A549 (cell line): ENCODE measurements at regions not wholly inside any gene's neighbourhood (a gene's known extent, or its start where the extent isn't known, plus 50 kb on each side); places are given as distances from the start of the nearest gene placed in this dataset.

Experiments used
- ATAC-seq, 2 experiments: fragments of 200-7000 bp in 1 of 2; fragments of >200 bp in 1 of 2; cut with Nextera tagmentation in 1 of 2; cut with Tn5 transposase in 1 of 2; 3 replicates each; pipeline versions ENCODE4 v1.8.0 to v1.9.1; 2018 to 2020; ENCODE audit warnings: mild to moderate bottlenecking in 1 of 2, moderate library complexity in 1 of 2
- CTCF ChIA-PET: fragments of 300-600 bp; sonication (Branson Sonifier 250); formaldehyde crosslinking; extraction: SDS; loops from one replicate; lab custom pipeline; 2021; ENCODE audit warnings: antibody characterized with exemption, inconsistent platforms; lab: Yijun Ruan, JAX
- POLR2A ChIA-PET: fragments of 350-600 bp; formaldehyde crosslinking; extraction: SDS; loops from one replicate; lab custom pipeline; 2021; ENCODE audit warnings: antibody characterized with exemption, inconsistent platforms; lab: Yijun Ruan, JAX
- DNase-seq, 2 experiments: peaks; one replicate each; pipeline versions ENCODE4 v3.0.0 to v3.0.0-alpha.2; 2011 to 2016; ENCODE audit warnings: low read depth in 1 of 2, low spot score in 1 of 2
- FAIRE-seq: peaks from 2 replicates; lab custom pipeline; 2011; peaks lifted over from hg19 to GRCh38; lab: Jason Lieb, UNC
- H3K27ac ChIP-seq, 2 experiments: fragments of >200 bp; sonication (Bioruptor Twin); formaldehyde crosslinking; 3 replicates each; pipeline ENCODE4 v1.5.1; 2016 to 2017
- H3K4me1 ChIP-seq: fragments of >200 bp; sonication (Bioruptor Twin); formaldehyde crosslinking; 3 replicates; pipeline ENCODE4 v1.6.1; 2016
- H3K4me2 ChIP-seq: fragments of >200 bp; sonication (Bioruptor Twin); formaldehyde crosslinking; 3 replicates; pipeline ENCODE4 v1.6.1; 2016
- H3K4me3 ChIP-seq: fragments of >200 bp; sonication (Bioruptor Twin); formaldehyde crosslinking; 3 replicates; pipeline ENCODE4 v1.5.1; 2016
- H3K9me3 ChIP-seq: fragments of >200 bp; sonication (Bioruptor Twin); formaldehyde crosslinking; 3 replicates; pipeline ENCODE4 v1.6.1; 2016
- ATOH8 ChIP-seq: fragments of 250-450 bp; sonication (Bioruptor Pico); IDR thresholded peaks from 2 replicates; pipeline ENCODE4 v1.5.0; 2020; ENCODE audit warnings: low read depth, mild to moderate bottlenecking, moderate library complexity
- BHLHE40 ChIP-seq: IDR thresholded peaks from 2 replicates; pipeline ENCODE4 v1.6.1; 2012; ENCODE audit warnings: low read depth, low read length, inconsistent platforms
- E2F6 ChIP-seq: IDR thresholded peaks from 2 replicates; pipeline ENCODE4 v1.6.1; 2012; ENCODE audit warnings: low read depth, borderline replicate concordance
- ESRRA ChIP-seq: fragments of 150-350 bp; IDR thresholded peaks from 2 replicates; pipeline ENCODE4 v1.6.1; 2014; ENCODE audit warnings: mild to moderate bottlenecking, low read length, borderline replicate concordance
- FOSB ChIP-seq: fragments of 250-450 bp; sonication (Bioruptor Pico); IDR thresholded peaks from 2 replicates; pipeline ENCODE4 v1.5.0; 2020; ENCODE audit warnings: mild to moderate bottlenecking, moderate library complexity
- FOXS1 ChIP-seq: fragments of 250-450 bp; sonication (Bioruptor Pico); IDR thresholded peaks from 2 replicates; pipeline ENCODE4 v1.5.0; 2020; ENCODE audit warnings: mild to moderate bottlenecking, moderate library complexity
- GATA3 ChIP-seq: IDR thresholded peaks from 2 replicates; pipeline ENCODE4 v1.6.1; 2012; ENCODE audit warnings: borderline replicate concordance
- HEYL ChIP-seq: fragments of 250-450 bp; sonication (Bioruptor Pico); IDR thresholded peaks from 2 replicates; pipeline ENCODE4 v1.8.0; 2021; ENCODE audit warnings: mild to moderate bottlenecking, moderate library complexity
- HOXA7 ChIP-seq: fragments of 250-450 bp; sonication (Bioruptor Pico); IDR thresholded peaks from 2 replicates; pipeline ENCODE4 v1.5.0; 2020; ENCODE audit warnings: mild to moderate bottlenecking, moderate library complexity
- KDM1A ChIP-seq: fragments of 200-600 bp; sonication (generic); IDR thresholded peaks from 2 replicates; pipeline ENCODE4 v1.6.1; 2016; ENCODE audit warnings: low read depth, mild to moderate bottlenecking
- KDM5A ChIP-seq: fragments of 200-600 bp; sonication (generic); IDR thresholded peaks from 2 replicates; pipeline ENCODE4 v1.6.1; 2016; ENCODE audit warnings: antibody characterized with exemption, mild to moderate bottlenecking
- PHF8 ChIP-seq: fragments of 200-600 bp; sonication (generic); IDR thresholded peaks from 2 replicates; pipeline ENCODE4 v1.6.1; 2016; ENCODE audit warnings: low read depth, mild to moderate bottlenecking, antibody characterized with exemption, moderate library complexity, borderline replicate concordance
- POLR2A ChIP-seq: IDR thresholded peaks from 2 replicates; pipeline ENCODE4 v1.6.1; 2012; ENCODE audit warnings: mild to moderate bottlenecking, low read length
- RARB ChIP-seq: fragments of 250-450 bp; sonication (Bioruptor Pico); IDR thresholded peaks from 2 replicates; pipeline ENCODE4 v1.8.0; 2021; ENCODE audit warnings: mild to moderate bottlenecking, moderate library complexity
- RCOR1 ChIP-seq: fragments of 150-350 bp; IDR thresholded peaks from 2 replicates; pipeline ENCODE4 v1.6.1; 2014; ENCODE audit warnings: antibody characterized with exemption, low read length, low read depth
- TP53 ChIP-seq: fragments of 250-450 bp; sonication (Bioruptor Pico); IDR thresholded peaks from 2 replicates; pipeline ENCODE4 v1.5.0; 2021; ENCODE audit warnings: mild to moderate bottlenecking, moderate library complexity
- ZSCAN20 ChIP-seq: fragments of 250-450 bp; sonication (Bioruptor Pico); IDR thresholded peaks from 2 replicates; pipeline ENCODE4 v1.8.0; 2022; ENCODE audit warnings: mild to moderate bottlenecking, moderate library complexity
- WGBS: methylation state at CpG from one replicate; pipeline ENCODE4 v1.1.6; 2017; ENCODE audit errors: missing lambda C conversion rate; 5-methylcytosine and 5-hydroxymethylcytosine counted together

- WGBS, result 19% methylated on average over 9 of the region's 9 CpGs
- CTCF ChIA-PET, result interaction anchor here (1.1 to 1.3 kb wide), 2 partner anchors 162 to 333 kb away, joined by 3 read pairs; no protein-coding TSS in a partner anchor
Observed at GRCh38 chr15:61527836-61528580, 298.9 kb upstream of the RORA start.

GRCh38 chr15:61524545-61524944 lies 295.4 kb upstream of the RORA start:
- FAIRE-seq, result no peak

More at GRCh38 chr15:61527836-61528580, 298.9 kb upstream of the RORA start:
- Histone ChIP-seq H3K4me1 (no peaks in the 10 kb centered on the region), H3K9me3 (no peaks in the 10 kb centered on the region), H3K4me3 (no peak overlapping the region), H3K4me2 (no peak overlapping the region), H3K27ac (no peak overlapping the region)
- POLR2A ChIA-PET, result no interaction called here
- ATAC-seq, result no peak
- TF ChIP-seq FOSB, result no peak
- TF ChIP-seq E2F6, result no peak
- no peak for TF ChIP-seq GATA3
- TF ChIP-seq PHF8, result no peak
- TF ChIP-seq FOXS1 (CRISPR knock-in tag), result no peak
- no peak for DNase-seq
- FAIRE-seq, result no peak

GRCh38 chr15:61524086-61524485 lies 295.0 kb upstream of the RORA start:
- ATAC-seq (no peak), DNase-seq (no peak), FAIRE-seq (no peak)
- Histone ChIP-seq H3K27ac (no peak overlapping the region), H3K4me1 (no peaks in the 10 kb centered on the region), H3K9me3 (no peaks in the 10 kb centered on the region), H3K4me3 (no peak overlapping the region), H3K4me2 (no peak overlapping the region)
- POLR2A ChIA-PET, result no interaction called here
- WGBS, result 19% methylated on average over 2 of the region's 2 CpGs
- no peak for TF ChIP-seq TP53 (CRISPR knock-in tag)
- TF ChIP-seq BHLHE40, result no peak
- no peak for TF ChIP-seq HOXA7
- TF ChIP-seq RCOR1, result no peak
- no peak for TF ChIP-seq HEYL (CRISPR knock-in tag)
- CTCF ChIA-PET, result interaction anchor here (1.3 kb wide), 1 partner anchor 8 kb away, joined by 4 read pairs; no protein-coding TSS in a partner anchor

More at GRCh38 chr15:61524545-61524944, 295.4 kb upstream of the RORA start:
- no peak overlapping the region for H3K27ac ChIP-seq
- WGBS, result 10% methylated on average over 3 of the region's 3 CpGs
- ATAC-seq (no peak), DNase-seq (no peak)
- CTCF ChIA-PET, result interaction anchor here (1.3 kb wide), 1 partner anchor 8 kb away, joined by 4 read pairs; no protein-coding TSS in a partner anchor
- H3K4me1 ChIP-seq, result no peaks in the 10 kb centered on the region
- no peak for TF ChIP-seq POLR2A
- no peak for TF ChIP-seq ESRRA
- no peak for TF ChIP-seq RARB (CRISPR knock-in tag)
- TF ChIP-seq, all 56 proteins: peak for 0
- H3K4me3 ChIP-seq, result no peak overlapping the region
- H3K4me2 ChIP-seq, result no peak overlapping the region
- H3K9me3 ChIP-seq, result no peaks in the 10 kb centered on the region
- POLR2A ChIA-PET, result no interaction called here

- H3K4me1 ChIP-seq, result no peaks in the 10 kb centered on the region
- FAIRE-seq (no peak), ATAC-seq (no peak)
- TF ChIP-seq ZSCAN20 (CRISPR knock-in tag), result no peak
- no peak for TF ChIP-seq KDM1A
- no peak for TF ChIP-seq KDM5A
- no peak for TF ChIP-seq HOXA7
- no peak for TF ChIP-seq ATOH8 (CRISPR knock-in tag)
- TF ChIP-seq, all 56 proteins: peak for 0
- no peak overlapping the region for H3K27ac ChIP-seq
- ChIA-PET POLR2A (no interaction called here), CTCF (interaction anchor here (1.3 kb wide), 1 partner anchor 11 kb away, joined by 3 read pairs; no protein-coding TSS in a partner anchor)
- H3K9me3 ChIP-seq, result no peaks in the 10 kb centered on the region
- DNase-seq, result no peak
- H3K4me3 ChIP-seq, result no peak overlapping the region
- no peak overlapping the region for H3K4me2 ChIP-seq
Observed at GRCh38 chr15:61522411-61522810, 293.3 kb upstream of the RORA start.
